Suprapubic skin (tissue), 4 donors: ENCODE measurements at regions not wholly inside any gene's neighbourhood (a gene's known extent, or its start where the extent isn't known, plus 50 kb on each side); places are given as distances from the start of the nearest gene placed in this dataset.
A peak's percentile ranks its signal among the peaks of the same experiment; 100 is the strongest.

Experiments
- DNase-seq, 2 donors: peaks; one replicate each; pipeline ENCODE4 v3.0.0-alpha.2; 2019; ENCODE audit warnings: low spot score in 2 of 2
- H3K27ac ChIP-seq: fragments of 200-600 bp; sonication (generic); one replicate; pipeline ENCODE4 v1.5.1; 2019
- H3K27me3 ChIP-seq: fragments of 200-600 bp; sonication (generic); one replicate; pipeline ENCODE4 v1.5.1; 2019
- H3K36me3 ChIP-seq: fragments of 200-600 bp; sonication (generic); one replicate; pipeline ENCODE4 v1.5.1; 2019
- H3K4me1 ChIP-seq: fragments of 200-600 bp; sonication (generic); one replicate; pipeline ENCODE4 v1.5.1; 2019
- H3K4me3 ChIP-seq: fragments of 200-600 bp; sonication (generic); one replicate; pipeline ENCODE4 v1.5.1; 2019; ENCODE audit warnings: mild to moderate bottlenecking
- H3K9me3 ChIP-seq: fragments of 200-600 bp; sonication (generic); one replicate; pipeline ENCODE4 v1.5.1; 2019
- EP300 ChIP-seq: sonication (generic); formaldehyde crosslinking; IDR thresholded peaks from one replicate; pipeline ENCODE4 v1.6.1; 2017; ENCODE audit warnings: antibody characterized with exemption
- POLR2A ChIP-seq, 2 donors: fragments of 450-650 bp; IDR thresholded peaks; one replicate each; pipeline ENCODE4 v1.6.1; 2017; ENCODE audit warnings: antibody characterized with exemption in 2 of 2, mild to moderate bottlenecking in 2 of 2, moderate library complexity in 2 of 2
- POLR2AphosphoS5 ChIP-seq, 3 donors: sonication (generic); formaldehyde crosslinking; IDR thresholded peaks; one replicate each; pipeline ENCODE4 v1.6.1; 2017; ENCODE audit warnings: antibody characterized with exemption in 3 of 3
- WGBS: methylation state at CpG from one replicate; pipeline ENCODE4 v1.1.5; 2018; 5-methylcytosine and 5-hydroxymethylcytosine counted together
- TF ChIP-seq, protein P1 (sequence below), 2 donors: fragments of 200-600 bp in 1 of 2; fragments of 450-650 bp in 1 of 2; sonication (generic) in 1 of 2; IDR thresholded peaks; one replicate each; pipeline ENCODE4 v1.5.1; 2016 to 2019; ENCODE audit warnings: antibody characterized with exemption in 2 of 2, mild to moderate bottlenecking in 1 of 2, moderate library complexity in 1 of 2

DNA sequence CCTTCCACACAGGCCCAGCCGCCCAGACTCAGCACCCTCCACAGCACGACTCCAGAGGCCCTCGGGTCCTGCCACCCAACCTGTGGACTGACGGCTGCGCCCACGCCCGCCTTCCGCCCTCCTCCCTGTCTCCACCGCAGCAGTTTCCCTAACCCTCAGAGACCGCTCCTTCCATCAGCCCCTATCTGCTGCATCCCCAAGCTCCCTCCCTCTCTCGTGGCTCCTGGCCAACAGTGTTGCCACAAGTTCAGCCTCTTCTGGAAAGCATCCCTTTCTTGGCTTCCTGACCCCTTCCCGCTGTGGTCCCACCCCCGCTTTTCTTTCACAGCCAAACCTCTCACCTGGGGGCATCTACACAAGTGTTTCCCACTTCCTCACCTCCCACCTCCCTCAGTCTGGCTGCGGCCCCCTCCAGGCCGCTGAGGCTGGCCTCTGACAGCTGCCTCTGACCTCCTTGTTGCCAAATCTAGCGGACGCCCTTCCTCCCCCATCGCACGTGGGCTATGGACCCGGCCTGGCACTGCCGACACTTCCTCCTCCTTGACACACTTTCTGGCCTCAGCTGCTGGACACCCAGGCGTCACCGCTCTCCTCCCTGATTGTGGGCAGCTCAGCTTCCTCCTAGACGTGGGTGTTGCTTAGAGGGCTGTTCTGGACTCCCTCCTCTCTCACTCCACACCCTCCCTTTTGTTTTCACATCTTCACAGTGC, 168.8 kb upstream of the TLE3 start:
- H3K4me1 ChIP-seq = peaks cover 46% of the 10 kb centered on the region
- H3K4me3 ChIP-seq = no peak overlapping the region
- no peaks in the 10 kb centered on the region for H3K36me3 ChIP-seq
- 57% methylated on average over 24 of the region's 24 CpGs for WGBS
- no peak overlapping the region for H3K27ac ChIP-seq
- H3K27me3 ChIP-seq = no peaks in the 10 kb centered on the region
- H3K9me3 ChIP-seq = no peaks in the 10 kb centered on the region
- peak; percentile 84 to 86 for DNase-seq
- no peak for TF ChIP-seq EP300
- TF ChIP-seq, protein P1, sequence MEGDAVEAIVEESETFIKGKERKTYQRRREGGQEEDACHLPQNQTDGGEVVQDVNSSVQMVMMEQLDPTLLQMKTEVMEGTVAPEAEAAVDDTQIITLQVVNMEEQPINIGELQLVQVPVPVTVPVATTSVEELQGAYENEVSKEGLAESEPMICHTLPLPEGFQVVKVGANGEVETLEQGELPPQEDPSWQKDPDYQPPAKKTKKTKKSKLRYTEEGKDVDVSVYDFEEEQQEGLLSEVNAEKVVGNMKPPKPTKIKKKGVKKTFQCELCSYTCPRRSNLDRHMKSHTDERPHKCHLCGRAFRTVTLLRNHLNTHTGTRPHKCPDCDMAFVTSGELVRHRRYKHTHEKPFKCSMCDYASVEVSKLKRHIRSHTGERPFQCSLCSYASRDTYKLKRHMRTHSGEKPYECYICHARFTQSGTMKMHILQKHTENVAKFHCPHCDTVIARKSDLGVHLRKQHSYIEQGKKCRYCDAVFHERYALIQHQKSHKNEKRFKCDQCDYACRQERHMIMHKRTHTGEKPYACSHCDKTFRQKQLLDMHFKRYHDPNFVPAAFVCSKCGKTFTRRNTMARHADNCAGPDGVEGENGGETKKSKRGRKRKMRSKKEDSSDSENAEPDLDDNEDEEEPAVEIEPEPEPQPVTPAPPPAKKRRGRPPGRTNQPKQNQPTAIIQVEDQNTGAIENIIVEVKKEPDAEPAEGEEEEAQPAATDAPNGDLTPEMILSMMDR (IDR thresholded peaks at IDR 0.05) = no peak
- TF ChIP-seq POLR2A (IDR thresholded peaks at IDR 0.05) = no peak
- TF ChIP-seq POLR2AphosphoS5 (IDR thresholded peaks at IDR 0.05) = no peak

DNA sequence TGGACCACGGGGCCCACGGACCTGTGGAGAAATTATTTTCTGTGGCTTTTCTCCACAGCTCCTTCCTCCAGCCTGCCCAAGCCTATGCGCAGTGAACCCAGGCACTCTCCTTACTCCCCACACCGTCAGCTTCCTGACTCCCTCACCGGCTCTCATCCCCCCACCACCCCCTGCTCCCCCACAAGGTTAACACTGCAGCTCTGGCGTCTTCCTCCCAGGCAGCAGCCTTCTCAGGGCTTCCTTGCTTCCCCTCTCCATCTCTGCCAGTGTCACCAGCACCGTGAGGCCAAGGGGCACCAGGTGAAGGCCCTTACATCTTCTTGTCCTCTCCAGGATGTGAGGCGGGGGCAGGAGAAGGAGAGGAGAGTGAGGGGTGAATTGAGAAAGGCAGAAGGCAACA, 168.3 kb upstream of the TLE3 start:
- H3K27ac ChIP-seq = no peak overlapping the region
- no peak overlapping the region for H3K4me3 ChIP-seq
- TF ChIP-seq POLR2A (IDR thresholded peaks at IDR 0.05) = no peak
- TF ChIP-seq, protein P1 (IDR thresholded peaks at IDR 0.05) = no peak
- no peak for TF ChIP-seq POLR2AphosphoS5 (IDR thresholded peaks at IDR 0.05)
- TF ChIP-seq EP300 = no peak
- no peaks in the 10 kb centered on the region for H3K27me3 ChIP-seq
- peaks cover 40% of the 10 kb centered on the region for H3K4me1 ChIP-seq
- DNase-seq = no peak
- H3K36me3 ChIP-seq = no peaks in the 10 kb centered on the region
- no peaks in the 10 kb centered on the region for H3K9me3 ChIP-seq
- 75% methylated on average over 8 of the region's 8 CpGs for WGBS

DNA sequence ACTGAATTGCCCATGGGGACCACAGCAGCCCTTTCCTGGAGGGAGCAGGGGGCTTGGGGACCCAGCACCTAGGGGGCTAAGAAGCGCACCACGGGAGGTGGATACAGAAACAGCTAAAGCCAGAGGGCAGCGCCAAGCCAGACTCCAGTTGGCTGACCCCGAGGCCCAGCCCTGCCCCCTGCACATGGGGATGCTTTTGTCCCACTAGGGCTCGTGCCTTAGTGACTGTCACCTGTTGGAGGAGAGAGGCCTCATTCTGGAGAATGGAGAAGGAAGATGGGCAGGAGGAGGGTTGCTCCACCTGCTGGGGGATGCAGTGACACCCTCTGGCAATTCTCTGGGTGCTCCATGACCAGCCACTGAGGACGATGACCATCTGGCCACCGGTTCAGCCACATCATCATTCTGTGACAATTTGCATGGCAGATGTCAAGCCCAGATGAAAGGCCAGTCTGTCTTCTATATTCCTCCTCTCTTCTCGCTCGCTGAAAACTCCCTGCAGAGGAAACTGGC, 167.8 kb upstream of the TLE3 start:
- Histone ChIP-seq H3K4me1 (peaks cover 36% of the 10 kb centered on the region), H3K9me3 (no peaks in the 10 kb centered on the region), H3K4me3 (no peak overlapping the region), H3K27ac (no peak overlapping the region), H3K27me3 (no peaks in the 10 kb centered on the region), H3K36me3 (no peaks in the 10 kb centered on the region)
- TF ChIP-seq, protein P1 (IDR thresholded peaks at IDR 0.05) = no peak
- TF ChIP-seq POLR2AphosphoS5 (IDR thresholded peaks at IDR 0.05) (no peak), POLR2A (IDR thresholded peaks at IDR 0.05) (no peak), EP300 (no peak)
- 87% methylated on average over 7 of the region's 9 CpGs for WGBS
- no peak for DNase-seq

DNA sequence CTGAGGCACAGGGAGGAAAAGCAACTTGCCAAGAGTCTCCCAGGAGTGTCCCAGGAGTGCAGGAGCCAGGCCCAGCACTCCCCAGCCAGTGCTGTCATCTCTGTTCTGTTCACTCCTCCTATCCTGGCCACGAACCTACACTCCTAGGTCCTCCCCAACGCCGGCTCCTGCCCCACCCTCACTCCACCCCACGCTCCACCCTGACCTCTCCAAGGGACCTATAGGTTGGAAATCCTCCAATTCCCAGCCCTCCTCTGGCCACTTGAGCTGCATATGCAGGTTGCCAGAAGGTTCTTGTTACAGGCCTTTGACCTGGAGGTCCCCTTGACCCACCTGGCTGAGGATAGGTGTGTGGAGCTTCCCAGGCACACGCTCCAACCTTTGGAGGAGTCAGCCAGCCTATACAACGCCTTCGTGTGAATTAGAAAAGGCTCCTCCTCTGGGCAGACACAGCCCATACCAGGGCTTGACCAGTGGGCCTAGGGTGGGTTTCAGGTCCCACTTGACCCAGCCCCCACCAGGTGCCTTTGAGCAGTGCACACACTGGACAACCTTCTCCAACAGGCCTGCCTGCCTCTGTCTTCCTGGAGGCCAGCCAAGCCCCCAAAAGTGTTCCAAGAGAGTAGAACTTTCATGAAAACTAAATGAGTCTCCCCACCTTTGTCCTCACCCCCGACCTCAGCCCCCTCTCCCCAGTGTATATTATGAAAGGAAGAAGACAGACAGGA, 167.2 kb upstream of the TLE3 start:
- DNase-seq = no peak
- H3K4me3 ChIP-seq = no peak overlapping the region
- no peaks in the 10 kb centered on the region for H3K27me3 ChIP-seq
- peaks cover 33% of the 10 kb centered on the region for H3K4me1 ChIP-seq
- no peaks in the 10 kb centered on the region for H3K9me3 ChIP-seq
- 63% methylated on average over 8 of the region's 8 CpGs for WGBS
- TF ChIP-seq POLR2AphosphoS5 (IDR thresholded peaks at IDR 0.05) (no peak), POLR2A (IDR thresholded peaks at IDR 0.05) (no peak), EP300 (no peak)
- TF ChIP-seq, protein P1 (IDR thresholded peaks at IDR 0.05) = no peak
- H3K27ac ChIP-seq = no peak overlapping the region
- no peaks in the 10 kb centered on the region for H3K36me3 ChIP-seq

DNA sequence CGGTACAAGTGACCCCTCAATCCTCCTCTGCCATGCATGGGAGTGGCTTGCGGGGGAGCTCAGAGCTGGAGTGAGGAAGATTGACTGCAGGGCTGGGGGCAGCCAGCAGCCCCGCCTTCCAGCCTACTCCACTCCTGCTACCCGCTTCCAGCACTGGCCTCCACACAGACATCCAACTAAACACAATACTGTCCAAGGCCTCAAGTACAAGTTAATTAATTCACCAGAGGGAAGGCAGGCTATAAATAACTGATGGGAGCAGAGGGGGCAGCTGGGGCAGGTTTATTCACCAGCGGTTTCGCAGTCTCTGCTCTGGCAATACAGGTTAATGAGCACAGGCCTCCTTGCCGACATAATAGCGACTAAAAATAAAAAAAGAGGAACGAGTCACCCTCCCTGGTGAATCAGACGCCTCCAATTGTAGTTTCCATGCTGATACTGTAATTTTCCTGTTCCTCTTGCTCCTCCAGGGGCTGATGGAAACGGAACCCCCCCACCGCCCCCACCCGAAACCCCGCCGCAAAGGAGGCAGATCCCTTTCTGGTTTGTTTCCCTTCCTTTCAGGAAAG, 166.4 kb upstream of the TLE3 start:
- Histone ChIP-seq H3K27ac (no peak overlapping the region), H3K36me3 (no peaks in the 10 kb centered on the region), H3K4me3 (no peak overlapping the region), H3K9me3 (no peaks in the 10 kb centered on the region), H3K4me1 (peaks cover 34% of the 10 kb centered on the region), H3K27me3 (no peaks in the 10 kb centered on the region)
- TF ChIP-seq EP300 = no peak
- no peak for TF ChIP-seq POLR2A (IDR thresholded peaks at IDR 0.05)
- TF ChIP-seq, protein P1 (IDR thresholded peaks at IDR 0.05) = no peak
- no peak for TF ChIP-seq POLR2AphosphoS5 (IDR thresholded peaks at IDR 0.05)
- 56% methylated on average over 15 of the region's 15 CpGs for WGBS
- DNase-seq = no peak
